ENCODE measurements at regions not wholly inside any gene's neighbourhood (a gene's known extent, or its start where the extent isn't known, plus 50 kb on each side); places are given as distances from the start of the nearest gene placed in this dataset.

- TF ChIP-seq CTCF (conservative IDR thresholded peaks at IDR 0.05 in 1 of 2, IDR thresholded peaks at IDR 0.05 in 1 of 2; ENCODE audit: low read depth in 1 of 2, low read length in 2 of 2) = no peak
- no peak for TF ChIP-seq EZH2 (IDR thresholded peaks at IDR 0.05; ENCODE audit: low read length, missing control alignments)
These were observed 162.6 kb upstream of the INTU start for GRCh38 chr4:127469959-127470809.

Data from fibroblast of lung (primary cell).